22Rv1 (cell line): ENCODE measurements at regions not wholly inside any gene's neighbourhood (a gene's known extent, or its start where the extent isn't known, plus 50 kb on each side); places are given as distances from the start of the nearest gene placed in this dataset.

Source experiments
- H3K27ac ChIP-seq: fragments of 450-650 bp; 2 replicates; pipeline ENCODE4 v1.5.1; 2017
- CTCF ChIP-seq: fragments of 450-650 bp; IDR thresholded peaks from 2 replicates; pipeline ENCODE4 v1.5.1; 2017; ENCODE audit warnings: mild to moderate bottlenecking
- ZFX ChIP-seq: fragments of 450-650 bp; IDR thresholded peaks from 2 replicates; pipeline ENCODE4 v1.6.1; 2017; ENCODE audit warnings: antibody characterized with exemption, borderline replicate concordance

DNA sequence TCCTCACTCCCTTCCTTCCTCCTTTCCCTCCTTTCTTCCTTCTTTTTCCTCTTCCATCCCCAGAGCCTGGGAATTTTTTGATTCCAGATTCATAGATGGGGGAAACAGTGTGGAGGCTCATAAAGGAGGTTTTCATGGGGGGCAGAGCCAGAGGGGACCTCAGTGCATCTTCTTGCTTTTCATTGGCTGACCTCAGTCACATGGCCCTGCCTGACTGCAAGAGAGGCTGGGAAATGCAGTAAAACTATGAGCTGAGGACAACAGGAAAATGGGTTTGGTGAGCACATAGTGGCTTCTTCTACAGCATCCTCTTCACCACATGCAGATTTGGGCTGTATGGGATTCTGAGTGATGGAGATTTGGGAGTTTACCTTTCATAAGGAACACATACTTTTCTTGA is 437.1 kb upstream of the TBX3 start:
- no peak for TF ChIP-seq CTCF
- no peak for TF ChIP-seq ZFX
- no peak overlapping the region for H3K27ac ChIP-seq

DNA sequence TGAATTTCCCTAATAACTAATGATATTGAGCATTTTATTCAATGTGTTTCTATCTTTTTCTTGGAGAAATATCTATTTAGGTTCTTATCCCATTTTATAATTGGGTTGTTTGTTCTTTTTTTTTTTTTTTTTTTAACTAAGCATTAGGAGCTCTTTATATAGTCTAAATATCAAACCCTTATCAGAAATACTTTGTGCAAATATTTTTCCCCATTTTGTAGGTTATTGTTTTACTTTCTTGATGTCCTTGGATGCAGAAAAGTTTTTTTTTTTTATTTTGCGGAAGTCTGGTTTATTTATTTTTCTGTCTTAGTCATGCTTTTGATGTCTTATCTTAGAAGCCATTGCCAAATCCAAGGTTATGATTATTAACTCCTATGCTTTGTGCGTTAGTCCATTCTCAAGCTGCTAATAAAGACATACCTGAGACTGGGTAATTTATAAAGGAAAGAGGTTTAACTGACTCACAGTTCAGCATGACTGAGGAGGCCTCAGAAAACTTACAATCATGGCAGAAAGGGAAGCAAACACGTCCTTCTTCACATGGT is 434.3 kb upstream of the TBX3 start:
- no peak overlapping the region for H3K27ac ChIP-seq
- TF ChIP-seq ZFX = no peak
- no peak for TF ChIP-seq CTCF

- TF ChIP-seq CTCF = no peak
- no peak for TF ChIP-seq ZFX
- H3K27ac ChIP-seq = no peak overlapping the region
Measured at GRCh38 chr12:115114140-115114539, 430.2 kb upstream of the TBX3 start.

- H3K27ac ChIP-seq = no peak overlapping the region
- TF ChIP-seq ZFX (no peak), CTCF (no peak)
Measured at GRCh38 chr12:115109863-115110262, 425.9 kb upstream of the TBX3 start.

GRCh38 chr12:115108129-115109100 is 424.4 kb upstream of the TBX3 start:
- TF ChIP-seq CTCF (no peak), ZFX (no peak)
- no peak overlapping the region for H3K27ac ChIP-seq

DNA sequence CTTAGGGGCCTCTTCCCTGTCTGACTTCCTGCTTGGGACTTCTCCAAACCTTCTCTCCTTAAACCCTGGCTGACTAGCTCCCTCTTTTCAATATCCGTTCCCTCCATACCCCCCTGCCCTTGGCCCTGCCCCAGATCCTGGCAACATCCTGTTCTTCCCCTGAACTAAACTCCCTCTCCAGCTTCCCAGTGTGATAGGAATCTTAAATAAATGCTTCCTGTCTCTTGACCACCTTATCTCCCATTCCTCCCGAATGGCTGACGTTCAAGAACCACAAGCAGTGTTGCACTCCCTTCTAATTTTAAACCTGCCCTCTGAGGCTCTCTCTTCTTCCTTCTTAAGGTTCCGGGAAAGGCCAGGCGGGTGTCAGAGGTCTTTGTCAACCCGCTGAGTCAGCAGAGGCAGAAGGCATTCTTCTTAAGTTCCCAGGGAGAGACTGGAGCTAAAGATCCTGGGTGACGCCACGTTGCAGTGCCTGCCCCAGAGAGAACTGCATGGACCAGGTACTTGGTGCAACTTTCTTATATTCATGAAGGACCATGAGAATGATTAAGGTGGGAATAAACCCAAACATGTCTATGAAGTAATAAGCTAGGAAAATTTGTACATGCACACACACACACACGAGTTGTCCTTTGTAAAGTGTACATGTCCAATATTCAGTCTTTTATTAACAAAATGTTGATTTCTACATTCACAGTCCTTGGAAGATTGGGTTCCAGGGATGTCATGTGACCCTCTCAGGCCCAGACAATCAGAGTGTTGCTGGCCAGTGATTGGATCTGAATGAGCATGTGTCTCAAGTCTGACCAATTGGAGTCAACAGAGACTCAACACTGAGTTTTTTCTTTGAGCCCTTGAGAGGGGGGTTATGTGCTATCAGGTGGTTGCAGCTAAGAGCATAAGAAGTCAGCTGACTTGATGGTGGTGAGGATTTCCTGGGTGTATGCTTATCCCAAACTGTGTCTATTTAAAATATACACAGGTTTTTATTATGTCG is 420.2 kb upstream of the TBX3 start:
- H3K27ac ChIP-seq = no peak overlapping the region
- TF ChIP-seq CTCF = no peak
- TF ChIP-seq ZFX = no peak
